Prostate gland (tissue), 2 donors: ENCODE measurements at regions not wholly inside any gene's neighbourhood (a gene's known extent, or its start where the extent isn't known, plus 50 kb on each side); places are given as distances from the start of the nearest gene placed in this dataset.

Experiments
- DNase-seq: peaks from one replicate; pipeline ENCODE4 v3.0.0-alpha.2; 2019; ENCODE audit warnings: low spot score
- H3K27ac ChIP-seq, 2 donors: fragments of 200-600 bp; sonication (generic); 2 replicates each; pipeline ENCODE4 v1.5.1; 2017 to 2019
- H3K27me3 ChIP-seq: fragments of 200-600 bp; sonication (generic); replicated peaks from 2 replicates; pipeline ENCODE4 v1.5.1; 2019; ENCODE audit not compliant: insufficient read depth
- H3K36me3 ChIP-seq, 2 donors: fragments of 200-600 bp; sonication (generic); 1 replicate in 1 of 2; 2 replicates in 1 of 2; pipeline versions ENCODE4 v1.5.1 to v1.8.1; 2017 to 2019
- H3K4me1 ChIP-seq: fragments of 200-600 bp; sonication (generic); replicated peaks from 2 replicates; pipeline ENCODE4 v1.5.1; 2019
- H3K4me3 ChIP-seq, 2 donors: fragments of 200-600 bp; sonication (generic); 2 replicates each; pipeline ENCODE4 v1.5.1; 2017 to 2019
- H3K9me3 ChIP-seq: fragments of 200-600 bp; sonication (generic); 2 replicates; pipeline ENCODE4 v1.5.1; 2017
- POLR2A ChIP-seq: fragments of 450-650 bp; IDR thresholded peaks from one replicate; pipeline ENCODE4 v1.6.1; 2016; ENCODE audit warnings: antibody characterized with exemption, mild to moderate bottlenecking
- POLR2AphosphoS5 ChIP-seq: sonication (generic); formaldehyde crosslinking; IDR thresholded peaks from one replicate; pipeline ENCODE4 v1.6.1; 2017; ENCODE audit warnings: antibody characterized with exemption
- WGBS: methylation state at CpG from one replicate; pipeline ENCODE4 v1.1.5; 2018; 5-methylcytosine and 5-hydroxymethylcytosine counted together
- intact Hi-C: fragments of 100-400 bp; cut with DNase I; formaldehyde crosslinking; loops from one replicate; pipeline ENCODE4 v1.14.2; 2022
- TF ChIP-seq, protein P1 (sequence below), 4 experiments: fragments of 200-600 bp in 2 of 4; fragments of 450-650 bp in 2 of 4; sonication (generic) in 2 of 4; IDR thresholded peaks; 1 replicate in 3 of 4; 2 replicates in 1 of 4; pipeline ENCODE4 v1.5.1; 2016 to 2019; ENCODE audit warnings: antibody characterized with exemption in 4 of 4, mild to moderate bottlenecking in 2 of 4, moderate library complexity in 2 of 4

DNA sequence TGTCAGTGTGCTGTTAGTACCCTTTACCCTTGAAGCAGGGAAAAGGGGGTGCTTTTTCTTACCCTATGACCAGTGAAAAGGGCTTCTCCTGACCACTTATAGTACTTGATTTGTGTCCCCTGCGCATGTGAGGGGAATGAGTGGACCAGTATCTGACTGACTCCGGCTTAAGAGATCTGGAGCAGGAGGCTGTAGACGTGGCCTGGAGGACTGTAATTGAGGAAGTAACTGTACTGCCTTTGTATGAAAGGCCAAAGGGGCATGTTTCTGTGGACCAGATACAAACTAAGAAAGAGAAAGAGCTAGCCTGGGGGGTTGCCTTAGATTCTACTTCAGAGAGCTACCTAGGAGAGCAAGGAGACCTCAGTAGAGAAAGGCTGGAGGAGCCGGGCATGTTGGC, 89.9 kb upstream of the TBL1XR1 start:
- Histone ChIP-seq H3K27ac (no peak overlapping the region), H3K9me3 (no peaks in the 10 kb centered on the region), H3K27me3 (no peaks in the 10 kb centered on the region), H3K4me3 (no peak overlapping the region), H3K36me3 (no peaks in the 10 kb centered on the region), H3K4me1 (no peaks in the 10 kb centered on the region)
- WGBS, result 97% methylated on average over 4 of the region's 4 CpGs
- intact Hi-C loops, result no loop called here
- DNase-seq, result no peak
- TF ChIP-seq, protein P1, sequence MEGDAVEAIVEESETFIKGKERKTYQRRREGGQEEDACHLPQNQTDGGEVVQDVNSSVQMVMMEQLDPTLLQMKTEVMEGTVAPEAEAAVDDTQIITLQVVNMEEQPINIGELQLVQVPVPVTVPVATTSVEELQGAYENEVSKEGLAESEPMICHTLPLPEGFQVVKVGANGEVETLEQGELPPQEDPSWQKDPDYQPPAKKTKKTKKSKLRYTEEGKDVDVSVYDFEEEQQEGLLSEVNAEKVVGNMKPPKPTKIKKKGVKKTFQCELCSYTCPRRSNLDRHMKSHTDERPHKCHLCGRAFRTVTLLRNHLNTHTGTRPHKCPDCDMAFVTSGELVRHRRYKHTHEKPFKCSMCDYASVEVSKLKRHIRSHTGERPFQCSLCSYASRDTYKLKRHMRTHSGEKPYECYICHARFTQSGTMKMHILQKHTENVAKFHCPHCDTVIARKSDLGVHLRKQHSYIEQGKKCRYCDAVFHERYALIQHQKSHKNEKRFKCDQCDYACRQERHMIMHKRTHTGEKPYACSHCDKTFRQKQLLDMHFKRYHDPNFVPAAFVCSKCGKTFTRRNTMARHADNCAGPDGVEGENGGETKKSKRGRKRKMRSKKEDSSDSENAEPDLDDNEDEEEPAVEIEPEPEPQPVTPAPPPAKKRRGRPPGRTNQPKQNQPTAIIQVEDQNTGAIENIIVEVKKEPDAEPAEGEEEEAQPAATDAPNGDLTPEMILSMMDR (IDR thresholded peaks at IDR 0.05), result no peak
- TF ChIP-seq POLR2A (no peak), POLR2AphosphoS5 (no peak)

- Histone ChIP-seq H3K36me3 (no peaks in the 10 kb centered on the region), H3K4me3 (no peak overlapping the region), H3K27ac (no peak overlapping the region), H3K27me3 (no peaks in the 10 kb centered on the region), H3K9me3 (no peaks in the 10 kb centered on the region), H3K4me1 (no peaks in the 10 kb centered on the region)
- TF ChIP-seq POLR2AphosphoS5, result no peak
- intact Hi-C loops, result loop anchor here (5.0 kb wide), 2 partner anchors 52 to 93 kb away; partner anchors contain the start of gene TBL1XR1
- WGBS, result 71% methylated on average over 8 of the region's 8 CpGs
- no peak for DNase-seq
Observed at GRCh38 chr3:177290633-177291032, 93.4 kb upstream of the TBL1XR1 start.

GRCh38 chr3:177294221-177294620, 96.9 kb upstream of the TBL1XR1 start:
- Histone ChIP-seq H3K9me3 (no peaks in the 10 kb centered on the region), H3K4me3 (no peak overlapping the region), H3K27ac (no peak overlapping the region), H3K4me1 (no peaks in the 10 kb centered on the region), H3K27me3 (no peaks in the 10 kb centered on the region), H3K36me3 (no peaks in the 10 kb centered on the region)
- TF ChIP-seq POLR2AphosphoS5 (no peak), POLR2A (no peak)
- TF ChIP-seq, protein P1 (IDR thresholded peaks at IDR 0.05), result no peak
- intact Hi-C loops, result loop anchor here (5.0 kb wide), 2 partner anchors 48 to 97 kb away; partner anchors contain the start of gene TBL1XR1
- DNase-seq, result no peak
- 80% methylated on average over 4 of the region's 4 CpGs for WGBS

DNA sequence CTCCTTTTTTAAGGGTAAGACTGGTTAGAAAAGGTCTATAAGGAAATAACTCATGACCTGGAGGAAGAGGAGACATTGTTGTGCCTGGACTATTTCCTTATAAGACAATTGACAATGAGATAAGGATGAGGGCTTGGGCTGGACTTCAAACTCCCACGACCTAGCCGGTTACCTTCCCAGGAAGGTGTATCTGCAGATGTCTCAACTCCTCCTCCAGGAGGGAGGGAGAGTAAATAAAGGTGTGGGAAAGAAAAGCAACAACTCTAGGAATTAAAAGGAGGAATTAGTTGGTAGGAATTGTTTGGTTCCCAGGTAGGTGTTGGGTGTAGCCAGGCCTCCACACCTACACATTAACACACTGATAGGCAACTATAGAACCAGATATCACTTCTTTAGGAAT, 97.8 kb upstream of the TBL1XR1 start:
- TF ChIP-seq, protein P1 (IDR thresholded peaks at IDR 0.05), result no peak
- no peak for TF ChIP-seq POLR2A
- peak; percentile 38 for TF ChIP-seq POLR2AphosphoS5
- no peak overlapping the region for H3K4me3 ChIP-seq
- intact Hi-C loops, result no loop called here
- H3K4me1 ChIP-seq, result no peaks in the 10 kb centered on the region
- WGBS, result 46% methylated on average over 2 of the region's 2 CpGs
- no peak overlapping the region for H3K27ac ChIP-seq
- no peaks in the 10 kb centered on the region for H3K9me3 ChIP-seq
- H3K27me3 ChIP-seq, result no peaks in the 10 kb centered on the region
- H3K36me3 ChIP-seq, result no peaks in the 10 kb centered on the region
- peak; percentile 12 for DNase-seq

DNA sequence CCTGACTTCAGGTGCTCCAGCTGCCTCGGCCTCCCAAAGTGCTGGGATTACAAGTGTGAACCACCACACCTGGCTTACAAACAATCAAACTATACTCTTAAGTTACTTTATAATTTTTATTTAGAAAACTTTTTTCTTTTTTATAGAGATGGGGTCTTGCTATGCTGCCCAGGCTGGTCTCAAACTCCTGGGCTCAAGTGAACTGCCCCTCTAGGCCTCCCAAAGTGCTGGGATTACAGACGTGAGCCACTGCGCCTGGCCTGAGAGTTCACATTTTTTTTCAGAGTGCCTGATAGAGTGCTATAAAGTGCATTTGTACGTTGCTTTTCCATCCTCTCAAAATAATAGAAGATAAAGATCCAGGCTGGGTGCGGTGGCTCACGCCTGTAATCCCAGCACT, 102.0 kb upstream of the TBL1XR1 start:
- Histone ChIP-seq H3K36me3 (no peaks in the 10 kb centered on the region), H3K9me3 (no peaks in the 10 kb centered on the region), H3K4me3 (no peak overlapping the region), H3K4me1 (peaks cover 4% of the 10 kb centered on the region), H3K27me3 (no peaks in the 10 kb centered on the region), H3K27ac (peak overlapping the region; percentile 52 to 63)
- intact Hi-C loops, result no loop called here
- DNase-seq, result no peak
- 95% methylated on average over 6 of the region's 6 CpGs for WGBS
- TF ChIP-seq POLR2A (no peak), POLR2AphosphoS5 (no peak)
- TF ChIP-seq, protein P1 (IDR thresholded peaks at IDR 0.05), result no peak
